RWPE1 (cell line): ENCODE measurements at regions not wholly inside any gene's neighbourhood (a gene's known extent, or its start where the extent isn't known, plus 50 kb on each side); places are given as distances from the start of the nearest gene placed in this dataset.

Experiments
- CTCF ChIA-PET: fragments of 350-600 bp; sonication (Branson Sonifier 250); formaldehyde crosslinking; extraction: SDS; loops from one replicate; lab custom pipeline; 2021; lab: Yijun Ruan, JAX
- POLR2A ChIA-PET: fragments of 400-600 bp; formaldehyde crosslinking; extraction: SDS; loops from one replicate; lab custom pipeline; 2020; ENCODE audit warnings: antibody characterized with exemption; ENCODE audit not compliant: low non-redundant PET; lab: Yijun Ruan, JAX
- DNase-seq: peaks from one replicate; pipeline ENCODE4 v3.0.0; 2012; ENCODE audit warnings: low spot score
- H3K27ac ChIP-seq: fragments of 450-650 bp; 2 replicates; pipeline ENCODE4 v1.5.1; 2017
- CTCF ChIP-seq: fragments of 450-650 bp; conservative IDR thresholded peaks from 2 replicates; pipeline ENCODE4 v1.5.1; 2017; ENCODE audit warnings: low read depth, mild to moderate bottlenecking

GRCh38 chr14:26870096-26870495, 272.3 kb upstream of the NOVA1 start:
- no peak overlapping the region for H3K27ac ChIP-seq
- ChIA-PET POLR2A (no interaction called here), CTCF (interaction anchor here (0.6 kb wide), 1 partner anchor 1089 kb away, joined by 3 read pairs; no protein-coding TSS in a partner anchor)
- TF ChIP-seq CTCF, result no peak
- no peak for DNase-seq

- DNase-seq, result no peak
- CTCF ChIA-PET, result interaction anchor here (0.6 to 0.7 kb wide), 2 partner anchors 280 to 1089 kb away, joined by 3 read pairs; no protein-coding TSS in a partner anchor
- no peak overlapping the region for H3K27ac ChIP-seq
- POLR2A ChIA-PET, result no interaction called here
- no peak for TF ChIP-seq CTCF
Measured at GRCh38 chr14:26870722-26871617, 273.1 kb upstream of the NOVA1 start.

GRCh38 chr14:26872515-26873361, 274.9 kb upstream of the NOVA1 start:
- ChIA-PET CTCF (interaction anchor here (0.6 kb wide), 1 partner anchor 60 kb away, joined by 3 read pairs; no protein-coding TSS in a partner anchor), POLR2A (no interaction called here)
- DNase-seq, result no peak
- no peak overlapping the region for H3K27ac ChIP-seq
- TF ChIP-seq CTCF, result no peak

- DNase-seq, result no peak
- POLR2A ChIA-PET, result no interaction called here
- CTCF ChIA-PET, result interaction anchor here (0.6 kb wide), 2 partner anchors 49 to 61 kb away, joined by 3 read pairs; no protein-coding TSS in a partner anchor
- H3K27ac ChIP-seq, result no peak overlapping the region
- no peak for TF ChIP-seq CTCF
Measured at GRCh38 chr14:26873362-26873960, 275.6 kb upstream of the NOVA1 start.

GRCh38 chr14:26887847-26888246, 290.0 kb upstream of the NOVA1 start:
- CTCF ChIA-PET, result no interaction called here
- POLR2A ChIA-PET, result no interaction called here

More at GRCh38 chr14:26887847-26888246, 290.0 kb upstream of the NOVA1 start:
- no peak overlapping the region for H3K27ac ChIP-seq
- TF ChIP-seq CTCF, result no peak
- DNase-seq, result no peak
